CD4-positive, alpha-beta T cell treated with Interleukin-21 for 1 hour (primary cell): ENCODE measurements at regions not wholly inside any gene's neighbourhood (a gene's known extent, or its start where the extent isn't known, plus 50 kb on each side); places are given as distances from the start of the nearest gene placed in this dataset.

Source experiments
- DNase-seq: peaks from one replicate; pipeline ENCODE4 v3.0.0-alpha.2; 2020

GRCh38 chr5:6159832-6160430, 218.4 kb downstream of the MED10 start:
- no peak for DNase-seq

- DNase-seq: no peak
Observed at GRCh38 chr5:6158974-6159831, 219.1 kb downstream of the MED10 start.

DNA sequence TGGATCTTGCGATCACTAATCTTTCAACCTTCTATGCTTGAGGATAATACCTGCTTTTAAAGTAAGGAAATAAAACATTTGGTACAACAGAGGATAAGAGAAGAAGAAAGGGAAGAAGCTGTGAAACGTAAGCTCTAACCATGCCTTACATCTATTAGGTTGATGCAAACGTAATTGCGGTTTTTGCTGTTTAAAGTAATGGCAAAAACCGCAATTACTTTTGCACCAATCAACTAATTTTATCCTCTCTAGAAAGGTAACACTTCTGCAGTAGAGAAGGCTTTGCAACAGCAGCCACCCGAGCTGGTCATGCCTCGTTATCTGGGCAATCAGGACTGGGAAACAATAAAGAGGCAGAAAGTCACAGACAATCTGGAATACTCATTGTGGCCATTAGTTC, 224.1 kb downstream of the MED10 start:
- no peak for DNase-seq

GRCh38 chr5:6146271-6146670, 232.1 kb downstream of the MED10 start:
- DNase-seq: no peak

- DNase-seq: no peak
Observed at GRCh38 chr5:6145616-6146237, 232.6 kb downstream of the MED10 start.

DNA sequence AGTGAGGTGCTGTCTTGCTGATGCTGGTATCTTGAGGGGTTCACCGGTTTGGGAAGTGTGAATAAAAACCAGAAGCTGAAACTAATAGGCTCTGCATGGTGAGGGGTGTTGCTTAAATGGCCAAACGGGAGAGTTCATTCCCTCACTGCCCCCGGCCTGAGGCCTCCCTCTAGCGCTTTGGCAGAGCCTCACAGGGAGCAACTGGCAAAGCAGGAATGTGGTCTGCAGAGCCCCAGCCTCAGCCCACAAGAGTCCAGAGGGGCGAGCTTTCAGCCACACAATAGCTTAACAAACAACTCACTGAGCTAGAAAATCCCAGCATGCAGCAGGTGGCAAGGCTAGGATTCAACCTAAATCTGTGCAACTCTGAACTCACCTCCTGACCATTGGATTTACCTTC, 234.8 kb downstream of the MED10 start:
- DNase-seq: no peak

DNA sequence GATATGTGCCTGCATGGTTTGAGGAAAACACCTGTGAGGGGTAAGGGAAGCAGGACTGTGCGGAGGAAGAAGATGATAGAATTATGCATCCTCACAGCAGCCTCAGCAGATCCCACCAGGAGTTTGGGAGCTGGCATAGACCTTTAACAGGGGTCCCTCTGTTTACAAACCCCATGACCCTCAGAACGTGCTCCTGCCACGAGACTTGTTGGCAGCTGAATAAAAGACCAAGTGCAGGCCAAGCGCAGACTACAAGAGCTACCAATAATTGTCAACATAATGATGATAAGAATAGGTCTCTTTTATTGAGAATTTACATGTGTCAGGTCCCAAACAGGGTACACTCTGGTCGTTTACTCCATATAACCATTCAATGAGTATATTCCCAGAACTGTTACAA, 236.0 kb downstream of the MED10 start:
- DNase-seq: no peak

DNA sequence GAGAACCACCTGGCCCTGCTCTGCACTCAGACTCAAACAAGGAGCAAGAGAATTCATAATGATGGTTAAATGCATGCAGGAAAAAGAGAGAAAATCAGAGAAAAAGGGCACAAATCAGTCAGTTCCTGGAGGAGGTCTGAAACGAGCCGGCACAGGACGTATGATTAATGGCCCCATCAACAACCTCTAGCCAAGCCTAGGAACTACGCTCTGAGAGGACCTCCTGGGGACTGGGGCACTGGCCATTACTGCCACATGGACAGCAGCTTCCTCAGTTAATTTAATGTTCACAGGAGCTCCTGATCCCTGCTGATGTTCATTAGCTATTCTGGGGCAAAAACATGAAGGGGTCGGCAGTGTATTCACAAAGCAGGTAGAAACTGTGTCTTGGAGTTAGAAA, 238.1 kb downstream of the MED10 start:
- no peak for DNase-seq

DNA sequence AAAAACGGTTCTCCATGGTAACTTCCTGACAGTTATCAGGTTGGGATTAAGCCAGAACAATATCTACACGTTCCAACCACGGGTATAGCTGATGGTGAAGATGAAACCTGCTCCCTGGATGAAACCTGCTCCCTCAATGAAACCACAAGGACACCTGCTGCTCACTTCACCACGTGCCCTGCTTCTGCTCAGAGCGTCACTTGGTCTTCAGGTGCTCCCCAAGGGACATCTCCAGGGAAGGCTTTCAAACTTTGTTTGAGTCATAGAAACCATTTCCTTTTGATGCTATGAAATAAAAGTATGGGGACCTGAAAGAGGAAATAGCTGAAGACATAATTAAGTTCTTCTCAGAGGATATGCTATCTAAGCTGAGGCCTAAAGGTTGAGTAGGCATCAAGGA, 242.4 kb downstream of the MED10 start:
- no peak for DNase-seq

GRCh38 chr5:6134281-6134680, 244.1 kb downstream of the MED10 start:
- no peak for DNase-seq

- DNase-seq: no peak
Observed at GRCh38 chr5:6125781-6126180, 252.6 kb downstream of the MED10 start.

- DNase-seq: no peak
Observed at GRCh38 chr5:6118691-6119090, 259.7 kb downstream of the MED10 start.

- no peak for DNase-seq
Observed at GRCh38 chr5:6117212-6117611, 261.1 kb downstream of the MED10 start.

DNA sequence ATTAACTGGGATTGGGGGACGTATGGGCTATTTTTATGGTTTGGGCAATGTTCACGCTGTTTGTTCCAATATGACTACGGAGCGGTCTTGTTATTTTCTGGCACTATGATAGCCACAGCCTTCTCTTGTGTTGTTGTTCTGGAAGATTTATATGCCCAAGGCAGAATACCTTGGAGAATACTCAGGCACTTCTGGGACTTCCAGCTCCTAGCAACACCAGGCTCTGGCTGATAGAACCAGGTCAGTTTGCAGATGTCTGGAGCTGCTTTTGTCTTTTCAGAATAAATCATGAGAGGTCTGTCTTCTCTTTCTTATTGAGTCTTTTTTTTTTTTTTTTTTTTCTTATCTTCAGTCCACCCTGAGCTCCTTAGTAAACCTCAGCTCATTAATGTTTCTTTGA, 262.5 kb downstream of the MED10 start:
- no peak for DNase-seq

DNA sequence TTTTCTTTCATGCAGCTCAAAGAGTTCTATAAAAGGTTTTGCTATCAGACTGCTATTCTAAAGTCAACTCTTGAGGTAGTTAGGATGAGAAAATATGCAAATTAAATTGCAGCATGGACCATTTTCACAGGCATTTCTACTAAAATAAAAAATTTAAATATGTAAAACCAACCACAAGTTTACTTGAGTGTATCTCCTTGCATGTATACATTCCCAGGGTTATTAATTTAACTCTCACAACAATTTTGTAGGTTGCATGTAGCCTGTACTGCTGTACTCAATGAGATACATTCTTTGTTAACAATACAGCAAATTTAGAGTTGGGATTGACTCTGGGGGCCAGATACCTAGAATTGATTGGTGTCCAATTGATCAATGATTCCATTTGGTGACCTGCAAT, 265.8 kb downstream of the MED10 start:
- DNase-seq: no peak

DNA sequence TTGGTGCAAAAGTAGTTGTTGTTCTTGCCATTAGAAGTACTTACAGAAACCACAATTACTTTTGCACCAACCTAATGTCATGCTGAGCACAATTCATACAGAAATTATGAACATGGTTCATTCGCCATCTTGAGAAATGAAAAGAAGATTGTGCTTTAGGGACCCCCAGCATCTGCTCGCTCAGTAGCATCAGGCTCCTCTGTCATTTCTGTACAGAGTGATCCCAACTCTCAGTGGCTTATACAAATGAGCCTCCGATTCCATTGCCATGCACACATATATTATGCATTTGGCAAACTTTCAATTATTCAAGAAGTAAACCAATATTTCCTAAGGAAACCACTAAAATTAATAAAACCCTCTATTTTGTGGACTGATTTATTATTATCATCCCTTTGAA, 266.2 kb downstream of the MED10 start:
- DNase-seq: no peak

DNA sequence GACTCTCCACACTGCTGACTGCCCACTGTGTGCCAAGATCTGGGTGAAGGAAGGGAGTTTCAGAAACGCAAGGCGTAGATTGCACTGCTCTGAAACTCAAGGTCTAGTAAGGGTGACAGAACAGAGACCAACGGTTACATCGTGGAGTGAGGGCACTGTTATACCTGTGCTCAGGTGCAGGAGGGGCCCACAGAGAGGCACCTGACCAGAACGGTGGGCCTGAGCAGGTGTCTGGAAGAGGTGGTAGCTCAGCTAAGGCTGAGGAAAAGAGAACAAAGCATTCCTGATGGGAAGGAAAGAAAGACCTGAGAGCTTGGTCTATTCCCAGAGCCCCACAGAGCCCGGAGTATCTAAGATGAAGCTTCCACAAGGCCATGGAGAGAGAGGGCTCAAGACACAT, 267.2 kb downstream of the MED10 start:
- no peak for DNase-seq

GRCh38 chr5:6110441-6111005, 267.8 kb downstream of the MED10 start:
- no peak for DNase-seq

- DNase-seq: no peak
Observed at GRCh38 chr5:6108981-6109825, 269.1 kb downstream of the MED10 start.

- no peak for DNase-seq
Observed at GRCh38 chr5:6108540-6108848, 269.9 kb downstream of the MED10 start.

- DNase-seq: no peak
Observed at GRCh38 chr5:6107675-6108539, 270.4 kb downstream of the MED10 start.

GRCh38 chr5:6106756-6107155, 271.6 kb downstream of the MED10 start:
- DNase-seq: no peak
